Gastroesophageal sphincter (tissue), 4 donors: ENCODE measurements at regions not wholly inside any gene's neighbourhood (a gene's known extent, or its start where the extent isn't known, plus 50 kb on each side); places are given as distances from the start of the nearest gene placed in this dataset.

Experiments used
- ATAC-seq: fragments of 150-250 bp; one replicate; pipeline ENCODE4 v1.9.1; 2016; ENCODE audit warnings: mild to moderate bottlenecking, moderate library complexity
- H3K27ac ChIP-seq, 4 donors: fragments of 200-600 bp; sonication (generic) in 3 of 4; 1 replicate in 3 of 4; 2 replicates in 1 of 4; pipeline ENCODE4 v1.5.1; 2016 to 2019
- H3K27me3 ChIP-seq: fragments of 200-600 bp; sonication (generic); one replicate; pipeline ENCODE4 v1.5.1; 2019
- H3K36me3 ChIP-seq, 2 donors: fragments of 200-600 bp; sonication (generic); one replicate each; pipeline ENCODE4 v1.5.1; 2019; ENCODE audit warnings: control low read depth in 1 of 2
- H3K4me1 ChIP-seq, 3 donors: fragments of 200-600 bp; sonication (generic); 1 replicate in 2 of 3; 2 replicates in 1 of 3; pipeline ENCODE4 v1.5.1; 2016 to 2019; ENCODE audit warnings: control low read depth in 2 of 3
- H3K4me3 ChIP-seq, 2 donors: fragments of 200-600 bp; sonication (generic); one replicate each; pipeline ENCODE4 v1.5.1; 2019; ENCODE audit warnings: mild to moderate bottlenecking in 1 of 2, moderate library complexity in 1 of 2
- H3K9me3 ChIP-seq, 3 donors: fragments of 200-600 bp; sonication (generic); one replicate each; pipeline ENCODE4 v1.5.1; 2017 to 2019; ENCODE audit warnings: control low read depth in 2 of 3
- EP300 ChIP-seq: sonication (generic); formaldehyde crosslinking; IDR thresholded peaks from one replicate; pipeline ENCODE4 v1.6.1; 2017; ENCODE audit warnings: antibody characterized with exemption, mild to moderate bottlenecking
- POLR2A ChIP-seq, 2 donors: fragments of 450-650 bp; IDR thresholded peaks; one replicate each; pipeline ENCODE4 v1.6.1; 2017; ENCODE audit warnings: antibody characterized with exemption in 2 of 2, mild to moderate bottlenecking in 2 of 2, moderate library complexity in 1 of 2
- POLR2AphosphoS5 ChIP-seq: sonication (generic); formaldehyde crosslinking; IDR thresholded peaks from one replicate; pipeline ENCODE4 v1.6.1; 2017; ENCODE audit warnings: antibody characterized with exemption
- WGBS, 2 donors: methylation state at CpG; one replicate each; pipeline ENCODE4 v1.1.5; 2018; ENCODE audit warnings: low coverage in 1 of 2; 5-methylcytosine and 5-hydroxymethylcytosine counted together
- TF ChIP-seq, protein P1 (sequence below), 4 experiments: fragments of 200-600 bp in 2 of 4; fragments of 450-650 bp in 2 of 4; sonication (generic) in 1 of 4; IDR thresholded peaks; one replicate each; pipeline ENCODE4 v1.5.1; 2017 to 2019; ENCODE audit warnings: antibody characterized with exemption in 4 of 4, mild to moderate bottlenecking in 2 of 4, moderate library complexity in 2 of 4

DNA sequence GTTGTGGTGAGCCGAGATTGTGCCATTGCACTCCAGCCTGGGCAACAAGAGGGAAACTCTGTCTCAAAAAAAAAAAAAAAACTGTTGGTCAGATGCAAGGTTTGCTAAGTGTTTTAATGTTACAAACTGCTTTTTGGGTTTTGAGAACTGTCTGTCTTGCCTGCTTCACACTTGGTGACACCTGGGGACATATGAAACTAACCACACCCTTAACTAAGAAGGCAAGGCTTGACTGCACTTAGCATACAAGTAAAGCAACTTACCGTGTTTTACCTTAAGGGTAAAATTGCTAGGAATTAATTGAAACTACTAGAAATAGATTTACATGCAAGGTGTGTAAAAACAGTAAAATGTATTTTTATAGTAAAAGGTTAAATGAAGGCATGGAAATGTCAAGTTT lies 180.4 kb downstream of the OR13H1 start:
- Histone ChIP-seq H3K4me1 (peaks cover 0 to 2% (median 0%) of the 10 kb centered on the region in 3 donors), H3K27ac (no peak overlapping the region), H3K9me3 (no peaks in the 10 kb centered on the region), H3K36me3 (no peaks in the 10 kb centered on the region), H3K4me3 (no peak overlapping the region), H3K27me3 (no peaks in the 10 kb centered on the region)
- 75% methylated on average over 2 of the region's 2 CpGs; no CpG with 5 or more reads in 1 of the 2 donors for WGBS, 2 donors
- no peak for ATAC-seq
- TF ChIP-seq, protein P1, sequence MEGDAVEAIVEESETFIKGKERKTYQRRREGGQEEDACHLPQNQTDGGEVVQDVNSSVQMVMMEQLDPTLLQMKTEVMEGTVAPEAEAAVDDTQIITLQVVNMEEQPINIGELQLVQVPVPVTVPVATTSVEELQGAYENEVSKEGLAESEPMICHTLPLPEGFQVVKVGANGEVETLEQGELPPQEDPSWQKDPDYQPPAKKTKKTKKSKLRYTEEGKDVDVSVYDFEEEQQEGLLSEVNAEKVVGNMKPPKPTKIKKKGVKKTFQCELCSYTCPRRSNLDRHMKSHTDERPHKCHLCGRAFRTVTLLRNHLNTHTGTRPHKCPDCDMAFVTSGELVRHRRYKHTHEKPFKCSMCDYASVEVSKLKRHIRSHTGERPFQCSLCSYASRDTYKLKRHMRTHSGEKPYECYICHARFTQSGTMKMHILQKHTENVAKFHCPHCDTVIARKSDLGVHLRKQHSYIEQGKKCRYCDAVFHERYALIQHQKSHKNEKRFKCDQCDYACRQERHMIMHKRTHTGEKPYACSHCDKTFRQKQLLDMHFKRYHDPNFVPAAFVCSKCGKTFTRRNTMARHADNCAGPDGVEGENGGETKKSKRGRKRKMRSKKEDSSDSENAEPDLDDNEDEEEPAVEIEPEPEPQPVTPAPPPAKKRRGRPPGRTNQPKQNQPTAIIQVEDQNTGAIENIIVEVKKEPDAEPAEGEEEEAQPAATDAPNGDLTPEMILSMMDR (IDR thresholded peaks at IDR 0.05): no peak
- no peak for TF ChIP-seq POLR2A (IDR thresholded peaks at IDR 0.05)
- TF ChIP-seq EP300: no peak
- TF ChIP-seq POLR2AphosphoS5: no peak

DNA sequence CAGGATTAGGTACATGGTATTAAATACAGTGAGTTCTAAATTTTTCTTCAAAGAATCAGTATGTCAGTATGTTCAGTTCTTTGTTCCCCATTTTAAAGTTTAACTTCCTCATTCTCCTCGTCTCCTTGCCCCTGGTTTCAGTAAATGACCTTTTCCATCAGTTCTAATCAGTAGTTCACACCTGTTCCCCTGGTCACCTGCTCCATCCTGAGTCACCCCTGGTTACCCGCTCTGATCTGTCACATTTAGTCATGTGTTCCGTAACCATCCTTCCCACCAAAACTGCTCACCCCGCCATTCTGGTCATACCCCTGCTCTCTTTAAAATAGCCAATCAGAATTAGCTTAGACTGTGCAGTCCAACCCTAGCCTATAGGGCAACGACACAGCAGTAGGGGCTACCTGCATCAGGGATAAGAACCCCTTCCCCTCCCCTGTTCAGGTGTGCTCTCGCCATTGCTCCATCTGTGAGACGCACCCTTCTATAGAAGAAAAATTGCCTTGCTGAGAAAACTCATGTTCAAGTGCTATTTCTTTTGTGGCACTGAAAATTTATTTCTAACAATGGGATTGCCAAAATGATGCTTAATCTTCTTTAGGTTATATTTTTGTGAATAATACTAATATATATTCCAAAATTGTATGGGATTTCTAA lies 181.3 kb downstream of the OR13H1 start:
- H3K9me3 ChIP-seq: no peaks in the 10 kb centered on the region
- WGBS, 2 donors: 73 to 81% methylated on average over 4 to 7 of the region's 7 CpGs

DNA sequence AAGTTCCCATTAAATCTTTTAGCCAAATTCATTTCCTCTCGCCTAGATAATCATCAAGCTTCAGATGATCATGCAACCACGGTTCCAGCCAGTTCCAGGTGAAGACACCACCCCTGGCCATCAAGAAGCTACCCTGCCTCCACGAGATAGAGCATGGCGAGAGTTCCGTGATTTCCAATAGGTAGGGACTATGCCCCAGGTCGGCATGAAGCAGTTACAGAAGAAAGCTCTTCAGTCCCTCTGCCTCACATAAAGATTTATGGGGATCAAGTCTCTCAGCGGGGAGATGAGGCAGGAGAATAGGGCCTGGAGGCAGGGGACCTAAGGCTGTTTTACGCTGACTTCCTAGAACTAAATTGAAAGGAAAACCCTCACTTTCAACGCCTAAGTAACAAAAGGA lies 183.9 kb downstream of the OR13H1 start:
- peak overlapping the region in 2 of 4 donors; percentile 82 to 86 for H3K27ac ChIP-seq
- no peak for ATAC-seq
- H3K9me3 ChIP-seq: no peaks in the 10 kb centered on the region
- H3K4me3 ChIP-seq: no peak overlapping the region
- TF ChIP-seq, protein P1 (IDR thresholded peaks at IDR 0.05): no peak
- TF ChIP-seq POLR2A (IDR thresholded peaks at IDR 0.05) (no peak), EP300 (no peak), POLR2AphosphoS5 (no peak)
- no peaks in the 10 kb centered on the region for H3K36me3 ChIP-seq
- H3K27me3 ChIP-seq: no peaks in the 10 kb centered on the region
- 77% methylated on average over 4 of the region's 9 CpGs; no CpG with 5 or more reads in 1 of the 2 donors for WGBS, 2 donors
- peaks cover 0 to 2% (median 0%) of the 10 kb centered on the region in 3 donors for H3K4me1 ChIP-seq

More for the DNA sequence above, 181.3 kb downstream of the OR13H1 start:
- no peak for ATAC-seq
- Histone ChIP-seq H3K4me3 (no peak overlapping the region), H3K27ac (no peak overlapping the region), H3K4me1 (peaks cover 0 to 2% (median 0%) of the 10 kb centered on the region in 3 donors), H3K27me3 (no peaks in the 10 kb centered on the region), H3K36me3 (no peaks in the 10 kb centered on the region)
- no peak for TF ChIP-seq POLR2A (IDR thresholded peaks at IDR 0.05)
- no peak for TF ChIP-seq POLR2AphosphoS5
- TF ChIP-seq, protein P1 (IDR thresholded peaks at IDR 0.05): no peak
- no peak for TF ChIP-seq EP300

DNA sequence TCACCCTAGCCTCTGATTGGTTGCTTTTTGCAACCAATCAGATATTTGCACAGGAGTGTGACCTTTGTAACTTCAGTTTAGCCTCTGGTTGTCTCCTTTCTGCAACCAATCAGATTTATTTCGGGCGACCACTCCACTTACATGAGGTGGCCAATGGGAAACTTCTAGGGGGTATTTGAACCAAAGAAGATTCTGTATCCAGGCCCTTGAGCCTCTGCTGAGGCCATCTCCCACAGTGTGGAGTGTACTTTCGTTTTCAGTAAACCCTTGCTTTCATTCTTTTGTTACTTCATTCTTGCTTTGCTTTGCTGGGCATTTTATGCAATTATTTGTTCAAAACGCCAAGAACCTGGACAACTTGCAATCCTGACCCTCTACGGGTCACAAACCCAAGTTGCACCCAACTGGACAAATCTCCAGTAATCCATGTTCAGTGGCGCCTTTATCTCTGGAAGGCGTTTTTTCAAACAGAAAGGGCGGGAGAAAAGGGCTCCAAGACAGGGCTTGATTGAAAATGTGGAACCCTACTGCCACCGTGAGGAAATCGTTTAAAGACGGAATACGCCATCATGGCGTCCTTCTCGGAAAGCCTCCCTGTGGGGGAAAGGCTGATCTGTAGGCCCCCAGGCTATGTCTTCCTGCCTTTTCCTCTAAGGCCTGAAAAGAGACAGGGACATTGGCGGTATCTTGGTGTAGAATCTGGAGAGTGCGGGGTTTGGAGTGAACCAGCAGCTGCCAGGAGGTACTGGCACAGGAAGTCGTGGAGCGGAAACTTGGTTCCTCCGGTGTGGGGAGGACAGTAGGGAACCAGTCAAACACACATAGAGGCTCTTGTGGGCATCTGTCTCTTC lies 184.6 kb downstream of the OR13H1 start:
- Histone ChIP-seq H3K27ac (peak overlapping the region in 2 of 4 donors; percentile 82 to 86), H3K9me3 (no peaks in the 10 kb centered on the region), H3K4me3 (no peak overlapping the region), H3K27me3 (no peaks in the 10 kb centered on the region), H3K36me3 (no peaks in the 10 kb centered on the region), H3K4me1 (peaks cover 0 to 2% (median 0%) of the 10 kb centered on the region in 3 donors)
- peak; percentile 89 for ATAC-seq
- 37 to 95% methylated on average over 7 to 11 of the region's 19 CpGs for WGBS, 2 donors
- TF ChIP-seq POLR2AphosphoS5 (no peak), EP300 (no peak), POLR2A (IDR thresholded peaks at IDR 0.05) (no peak)
- TF ChIP-seq, protein P1 (IDR thresholded peaks at IDR 0.05): peak in 1 of 4 experiments; percentile 62
